Endothelial cell (in vitro differentiated cells): ENCODE measurements at regions not wholly inside any gene's neighbourhood (a gene's known extent, or its start where the extent isn't known, plus 50 kb on each side); places are given as distances from the start of the nearest gene placed in this dataset.

Experiments used
- DNase-seq: peaks from one replicate; pipeline ENCODE4 v3.0.0; 2021; ENCODE audit warnings: low spot score
- H3K27ac Mint-ChIP-seq: one replicate; pipeline ENCODE4 v1.8.0; 2021; ENCODE audit warnings: mixed read lengths, inconsistent platforms; ENCODE audit not compliant: unreplicated experiment
- H3K27me3 Mint-ChIP-seq: one replicate; pipeline ENCODE4 v1.8.0; 2021; ENCODE audit warnings: mild to moderate bottlenecking, moderate library complexity, mixed read lengths, inconsistent platforms; ENCODE audit not compliant: unreplicated experiment
- H3K36me3 Mint-ChIP-seq: one replicate; pipeline ENCODE4 v1.8.0; 2021; ENCODE audit warnings: mild to moderate bottlenecking, low read depth, mixed read lengths, inconsistent platforms; ENCODE audit not compliant: unreplicated experiment
- H3K4me1 Mint-ChIP-seq: one replicate; pipeline ENCODE4 v1.8.0; 2021; ENCODE audit warnings: mild to moderate bottlenecking, mixed read lengths, inconsistent platforms; ENCODE audit not compliant: unreplicated experiment
- H3K4me3 Mint-ChIP-seq: one replicate; pipeline ENCODE4 v1.8.0; 2021; ENCODE audit warnings: mild to moderate bottlenecking, mixed read lengths, inconsistent platforms; ENCODE audit not compliant: unreplicated experiment
- H3K9me3 Mint-ChIP-seq: one replicate; pipeline ENCODE4 v1.8.0; 2021; ENCODE audit warnings: mixed read lengths, inconsistent platforms; ENCODE audit not compliant: unreplicated experiment
- TF ChIP-seq, protein P1 (sequence below): fragments of 200-600 bp; sonication (generic); IDR thresholded peaks from one replicate; pipeline ENCODE4 v1.5.0; 2021; ENCODE audit warnings: antibody characterized with exemption; ENCODE audit not compliant: unreplicated experiment

DNA sequence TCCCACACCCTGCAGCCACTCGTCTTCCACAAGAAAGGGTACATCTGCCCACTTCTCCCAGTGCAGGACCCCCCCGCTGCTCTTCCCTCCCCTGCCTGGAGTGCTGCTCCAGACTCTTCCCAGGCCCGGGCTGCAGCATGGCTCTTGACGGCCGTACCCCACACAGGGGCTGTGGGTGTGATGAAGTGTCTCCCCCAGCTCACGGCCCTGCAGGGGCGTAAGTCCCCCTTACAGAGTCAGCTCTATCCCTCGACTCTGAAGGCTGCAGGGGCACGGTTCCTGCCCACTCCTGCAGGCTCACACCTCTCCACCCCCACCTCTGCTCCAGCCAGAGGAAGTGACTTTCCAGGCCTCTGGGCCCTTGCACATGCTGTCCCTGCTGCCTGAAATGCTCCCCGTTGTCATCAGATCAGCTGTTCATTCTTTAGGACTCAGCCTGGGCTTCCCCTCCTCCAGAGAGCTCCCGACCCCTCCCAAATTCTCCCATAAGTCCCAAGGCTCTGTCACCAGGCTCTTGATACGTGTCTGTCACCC, 180.6 kb upstream of the IER5L start:
- H3K9me3 Mint-ChIP-seq = peaks cover 4% of the 10 kb centered on the region

DNA sequence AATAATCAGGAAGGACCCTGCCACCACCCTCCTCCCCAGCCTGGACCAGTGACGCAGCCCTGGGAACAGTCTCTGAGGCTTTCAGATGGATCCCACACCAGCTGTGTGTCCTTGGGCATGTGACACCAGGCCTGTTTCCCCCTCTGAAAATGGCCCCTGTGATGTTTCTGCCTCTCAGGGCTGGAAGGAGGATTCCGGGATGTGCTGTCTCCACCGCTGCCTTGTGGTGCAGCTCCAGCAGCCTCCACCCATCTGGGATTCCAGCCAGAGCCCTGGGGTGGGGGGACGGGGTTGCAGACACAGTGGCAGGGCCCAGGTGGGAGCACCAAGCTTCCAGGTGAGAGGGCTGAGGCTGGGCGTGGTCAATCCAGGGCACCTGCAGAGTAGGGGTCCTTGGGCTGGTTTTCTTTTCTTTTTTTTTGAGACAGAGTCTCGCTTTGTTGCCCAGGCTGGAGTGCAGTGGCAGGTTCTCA, 179.7 kb upstream of the IER5L start:
- H3K9me3 Mint-ChIP-seq = peaks cover 4% of the 10 kb centered on the region
- TF ChIP-seq, protein P1, sequence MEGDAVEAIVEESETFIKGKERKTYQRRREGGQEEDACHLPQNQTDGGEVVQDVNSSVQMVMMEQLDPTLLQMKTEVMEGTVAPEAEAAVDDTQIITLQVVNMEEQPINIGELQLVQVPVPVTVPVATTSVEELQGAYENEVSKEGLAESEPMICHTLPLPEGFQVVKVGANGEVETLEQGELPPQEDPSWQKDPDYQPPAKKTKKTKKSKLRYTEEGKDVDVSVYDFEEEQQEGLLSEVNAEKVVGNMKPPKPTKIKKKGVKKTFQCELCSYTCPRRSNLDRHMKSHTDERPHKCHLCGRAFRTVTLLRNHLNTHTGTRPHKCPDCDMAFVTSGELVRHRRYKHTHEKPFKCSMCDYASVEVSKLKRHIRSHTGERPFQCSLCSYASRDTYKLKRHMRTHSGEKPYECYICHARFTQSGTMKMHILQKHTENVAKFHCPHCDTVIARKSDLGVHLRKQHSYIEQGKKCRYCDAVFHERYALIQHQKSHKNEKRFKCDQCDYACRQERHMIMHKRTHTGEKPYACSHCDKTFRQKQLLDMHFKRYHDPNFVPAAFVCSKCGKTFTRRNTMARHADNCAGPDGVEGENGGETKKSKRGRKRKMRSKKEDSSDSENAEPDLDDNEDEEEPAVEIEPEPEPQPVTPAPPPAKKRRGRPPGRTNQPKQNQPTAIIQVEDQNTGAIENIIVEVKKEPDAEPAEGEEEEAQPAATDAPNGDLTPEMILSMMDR = no peak

More for the DNA sequence above, 180.6 kb upstream of the IER5L start:
- Mint-ChIP-seq H3K4me3 (no peak overlapping the region), H3K4me1 (peaks cover 5% of the 10 kb centered on the region), H3K27me3 (peaks cover 7% of the 10 kb centered on the region), H3K27ac (no peak overlapping the region), H3K36me3 (no peaks in the 10 kb centered on the region)
- TF ChIP-seq, protein P1 = no peak
- DNase-seq = no peak

DNA sequence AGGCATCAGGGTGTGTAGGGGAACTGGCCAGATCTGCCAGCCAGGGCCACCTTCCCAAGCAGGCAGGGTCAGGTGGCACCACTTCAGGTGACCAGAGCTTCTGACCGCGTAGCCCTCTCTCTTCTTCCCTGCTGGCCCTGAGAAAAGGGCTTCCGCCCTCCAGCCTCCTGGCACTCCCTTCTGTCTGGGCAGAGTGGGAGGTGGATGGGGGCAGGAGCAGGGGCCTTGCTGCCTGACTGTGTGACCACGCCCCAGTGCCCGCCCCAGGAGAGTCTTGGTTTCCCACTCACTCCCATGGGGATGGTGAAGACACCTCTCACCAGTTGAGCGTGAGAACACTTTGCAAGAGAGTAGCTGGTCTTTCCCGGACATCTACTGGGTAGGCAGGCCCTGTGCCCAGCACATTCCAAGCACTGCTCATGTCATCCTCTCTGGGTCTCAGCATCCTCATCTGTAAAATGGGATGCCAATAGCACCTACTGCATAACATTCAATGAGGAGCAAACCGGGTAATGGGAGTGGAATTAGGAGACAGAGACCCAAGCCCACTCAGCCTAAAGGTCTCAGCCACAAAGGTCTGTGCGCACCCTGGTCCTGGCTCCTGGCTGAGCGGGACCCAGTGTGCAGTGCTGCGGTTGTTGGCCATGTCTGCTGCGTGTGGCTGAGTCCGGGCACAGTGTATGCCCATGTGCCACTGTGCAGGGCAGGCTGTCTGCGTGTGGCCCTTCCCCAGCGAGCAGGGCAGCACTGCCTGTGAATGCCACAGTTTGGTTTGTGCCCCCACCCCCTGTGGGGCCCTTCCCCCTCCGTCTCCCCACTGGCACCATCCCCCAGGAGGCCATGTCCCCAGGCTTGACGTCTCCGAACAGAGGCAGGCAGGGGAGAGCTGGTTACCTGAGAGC, 179.1 kb upstream of the IER5L start:
- peaks cover 4% of the 10 kb centered on the region for H3K9me3 Mint-ChIP-seq
- peaks cover 3% of the 10 kb centered on the region for H3K36me3 Mint-ChIP-seq
- peaks cover 5% of the 10 kb centered on the region for H3K4me1 Mint-ChIP-seq
- TF ChIP-seq, protein P1 = no peak
- DNase-seq = no peak
- no peak overlapping the region for H3K27ac Mint-ChIP-seq
- peaks cover 10% of the 10 kb centered on the region for H3K27me3 Mint-ChIP-seq
- H3K4me3 Mint-ChIP-seq = no peak overlapping the region

More for the DNA sequence above, 179.7 kb upstream of the IER5L start:
- peaks cover 3% of the 10 kb centered on the region for H3K36me3 Mint-ChIP-seq
- H3K4me3 Mint-ChIP-seq = no peak overlapping the region
- H3K4me1 Mint-ChIP-seq = peaks cover 9% of the 10 kb centered on the region
- no peak for DNase-seq
- H3K27ac Mint-ChIP-seq = no peak overlapping the region
- peaks cover 10% of the 10 kb centered on the region for H3K27me3 Mint-ChIP-seq

DNA sequence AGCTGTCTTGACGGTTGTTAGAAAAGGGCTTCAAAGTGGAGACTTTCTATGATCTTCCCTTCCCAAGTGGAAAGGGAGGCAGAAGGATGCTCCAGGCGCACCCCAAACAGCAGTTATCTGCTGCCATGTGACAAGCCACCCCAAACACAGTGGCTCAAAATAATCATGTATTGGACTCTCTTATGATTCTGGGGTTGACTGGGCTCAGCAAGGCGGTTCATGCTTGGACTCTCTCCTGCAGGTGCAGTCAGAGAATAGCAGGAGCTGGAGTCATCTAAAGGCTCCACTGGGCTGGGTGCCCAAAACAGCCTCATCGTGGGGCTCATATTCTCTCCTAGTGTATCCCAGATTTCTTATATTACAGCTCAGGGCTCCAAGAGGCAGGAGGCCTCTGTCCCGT, 177.6 kb upstream of the IER5L start:
- Mint-ChIP-seq H3K4me1 (peaks cover 5% of the 10 kb centered on the region), H3K4me3 (no peak overlapping the region), H3K27me3 (peaks cover 9% of the 10 kb centered on the region), H3K9me3 (peaks cover 4% of the 10 kb centered on the region), H3K36me3 (peaks cover 3% of the 10 kb centered on the region), H3K27ac (no peak overlapping the region)
- TF ChIP-seq, protein P1 = no peak
- DNase-seq = no peak

DNA sequence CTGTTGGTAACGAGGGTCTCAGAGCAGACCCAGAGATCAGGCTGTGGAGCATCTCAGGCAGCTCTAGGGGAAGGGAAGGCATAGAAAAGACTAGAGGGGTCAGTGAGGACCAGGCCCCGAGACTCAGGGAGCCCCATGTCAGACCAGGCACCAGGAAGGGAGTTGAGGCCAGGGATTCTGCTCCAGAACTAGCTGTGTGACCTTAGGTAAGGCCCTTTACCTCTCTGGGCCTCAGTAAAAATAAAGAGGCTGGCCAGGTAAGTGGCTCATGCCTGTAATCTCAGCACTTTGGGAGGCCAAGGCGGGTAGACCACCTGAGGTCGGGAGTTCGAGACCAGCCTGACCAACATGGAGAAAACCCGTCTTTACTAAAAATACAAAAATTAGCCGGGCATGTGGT, 176.4 kb upstream of the IER5L start:
- Mint-ChIP-seq H3K27me3 (peaks cover 7% of the 10 kb centered on the region), H3K4me3 (no peak overlapping the region), H3K27ac (no peak overlapping the region), H3K9me3 (peaks cover 4% of the 10 kb centered on the region), H3K36me3 (peaks cover 3% of the 10 kb centered on the region), H3K4me1 (peaks cover 5% of the 10 kb centered on the region)
- TF ChIP-seq, protein P1 = no peak
- DNase-seq = no peak
